Urinary bladder (tissue), 3 donors: ENCODE measurements at regions not wholly inside any gene's neighbourhood (a gene's known extent, or its start where the extent isn't known, plus 50 kb on each side); places are given as distances from the start of the nearest gene placed in this dataset.
A peak's percentile ranks its signal among the peaks of the same experiment; 100 is the strongest.
"Not testable (repeated sequence)": the region's sequence is repeated elsewhere in the genome, so short reads cannot be mapped to it uniquely, and the experiment has no call there.

ENCODE experiments used
- DNase-seq: peaks from one replicate; pipeline ENCODE4 v3.0.0-alpha.2; 2015; ENCODE audit errors: extremely low spot score
- H3K27ac ChIP-seq: one replicate; pipeline ENCODE4 v1.5.1; 2013; ENCODE audit warnings: low read depth, mild to moderate bottlenecking, moderate library complexity
- H3K36me3 ChIP-seq: one replicate; pipeline ENCODE4 v1.6.1; 2013; ENCODE audit warnings: mild to moderate bottlenecking, moderate library complexity; ENCODE audit not compliant: insufficient read depth
- H3K4me1 ChIP-seq: one replicate; pipeline ENCODE4 v1.6.1; 2013; ENCODE audit warnings: mild to moderate bottlenecking, moderate library complexity; ENCODE audit not compliant: insufficient read depth
- H3K4me3 ChIP-seq: one replicate; pipeline ENCODE4 v1.5.1; 2013; ENCODE audit warnings: low read depth, low read length
- WGBS: extraction: QIAGEN DNeasy Blood & Tissue Kit; methylation state at CpG from one replicate; pipeline ENCODE4 v1.1.7; 2013; 5-methylcytosine and 5-hydroxymethylcytosine counted together
- donor health status: healthy with polysubstance abuse.
- donor health status: healthy.

DNA sequence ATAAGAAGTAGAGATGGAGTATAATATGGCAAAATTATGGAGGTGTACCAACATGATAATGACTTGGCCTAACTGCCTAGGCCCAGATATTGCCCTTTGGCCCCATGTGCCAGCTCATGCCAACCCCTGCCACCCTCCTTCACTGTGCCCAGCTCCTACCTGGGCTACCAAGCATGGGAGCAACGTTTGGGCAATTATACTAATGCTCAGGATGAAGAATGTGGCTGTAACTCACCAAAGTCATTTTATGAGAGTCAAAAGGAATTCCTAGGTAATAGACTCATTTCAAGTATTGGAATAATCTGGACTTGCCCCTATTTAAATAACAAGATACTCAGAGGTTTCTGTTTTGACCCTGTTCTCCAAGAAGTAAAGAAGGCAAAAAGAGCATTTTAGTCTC lies 240.2 kb upstream of the IL12A start:
- no peaks in the 10 kb centered on the region for H3K36me3 ChIP-seq
- 40% methylated on average over 1 of the region's 1 CpG for WGBS
- DNase-seq, result no peak
- H3K27ac ChIP-seq, result no peak overlapping the region
- no peak overlapping the region for H3K4me3 ChIP-seq
- H3K4me1 ChIP-seq, result no peaks in the 10 kb centered on the region

GRCh38 chr3:159749406-159749805 lies 239.2 kb upstream of the IL12A start:
- DNase-seq, result no peak
- WGBS, result 85% methylated on average over 4 of the region's 4 CpGs

DNA sequence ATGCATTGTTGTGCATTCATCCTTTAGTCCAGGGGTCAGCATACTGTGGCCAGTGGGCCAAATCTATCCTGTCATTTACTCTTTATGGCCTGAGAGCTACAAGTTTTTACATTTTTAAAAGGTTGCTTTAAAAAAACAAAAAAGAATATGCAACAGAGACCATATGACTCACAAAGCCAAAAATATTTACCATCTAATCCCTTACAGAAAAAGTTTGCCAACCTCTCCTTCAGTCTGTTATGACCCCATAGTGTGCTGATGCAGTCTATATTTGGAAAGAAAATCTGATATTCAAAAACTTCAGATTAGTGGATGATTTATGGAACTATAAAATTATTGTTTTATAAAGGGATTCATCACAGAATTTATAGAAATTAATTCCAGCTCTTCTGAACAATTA lies 237.5 kb upstream of the IL12A start:
- no peaks in the 10 kb centered on the region for H3K36me3 ChIP-seq
- H3K4me1 ChIP-seq, result no peaks in the 10 kb centered on the region
- no peak overlapping the region for H3K27ac ChIP-seq
- H3K4me3 ChIP-seq, result no peak overlapping the region
- DNase-seq, result no peak

More at GRCh38 chr3:159749406-159749805, 239.2 kb upstream of the IL12A start:
- no peaks in the 10 kb centered on the region for H3K36me3 ChIP-seq
- H3K27ac ChIP-seq, result no peak overlapping the region
- no peaks in the 10 kb centered on the region for H3K4me1 ChIP-seq
- no peak overlapping the region for H3K4me3 ChIP-seq

DNA sequence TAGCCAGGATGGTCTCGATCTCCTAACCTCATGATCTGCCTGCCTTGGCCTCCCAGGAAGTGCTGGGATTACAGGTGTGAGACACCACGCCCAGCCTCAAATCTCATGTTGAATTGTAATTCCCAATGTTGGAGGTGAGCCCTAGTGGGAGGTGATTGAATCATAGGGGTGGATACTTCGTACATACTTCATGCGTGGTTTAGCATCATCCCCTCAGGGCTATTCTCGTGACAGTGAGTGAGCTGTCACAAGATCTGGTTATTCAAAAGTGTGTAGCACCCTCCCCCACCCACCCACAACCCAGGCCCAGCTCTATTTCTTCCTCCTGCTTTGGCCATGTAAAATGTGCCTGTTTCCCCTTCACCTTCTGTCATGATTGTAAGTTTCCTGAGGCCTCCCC lies 236.9 kb upstream of the IL12A start:
- Histone ChIP-seq H3K4me1 (no peaks in the 10 kb centered on the region), H3K4me3 (no peak overlapping the region), H3K27ac (no peak overlapping the region), H3K36me3 (no peaks in the 10 kb centered on the region)
- no peak for DNase-seq
- WGBS, result 89% methylated on average over 5 of the region's 5 CpGs

DNA sequence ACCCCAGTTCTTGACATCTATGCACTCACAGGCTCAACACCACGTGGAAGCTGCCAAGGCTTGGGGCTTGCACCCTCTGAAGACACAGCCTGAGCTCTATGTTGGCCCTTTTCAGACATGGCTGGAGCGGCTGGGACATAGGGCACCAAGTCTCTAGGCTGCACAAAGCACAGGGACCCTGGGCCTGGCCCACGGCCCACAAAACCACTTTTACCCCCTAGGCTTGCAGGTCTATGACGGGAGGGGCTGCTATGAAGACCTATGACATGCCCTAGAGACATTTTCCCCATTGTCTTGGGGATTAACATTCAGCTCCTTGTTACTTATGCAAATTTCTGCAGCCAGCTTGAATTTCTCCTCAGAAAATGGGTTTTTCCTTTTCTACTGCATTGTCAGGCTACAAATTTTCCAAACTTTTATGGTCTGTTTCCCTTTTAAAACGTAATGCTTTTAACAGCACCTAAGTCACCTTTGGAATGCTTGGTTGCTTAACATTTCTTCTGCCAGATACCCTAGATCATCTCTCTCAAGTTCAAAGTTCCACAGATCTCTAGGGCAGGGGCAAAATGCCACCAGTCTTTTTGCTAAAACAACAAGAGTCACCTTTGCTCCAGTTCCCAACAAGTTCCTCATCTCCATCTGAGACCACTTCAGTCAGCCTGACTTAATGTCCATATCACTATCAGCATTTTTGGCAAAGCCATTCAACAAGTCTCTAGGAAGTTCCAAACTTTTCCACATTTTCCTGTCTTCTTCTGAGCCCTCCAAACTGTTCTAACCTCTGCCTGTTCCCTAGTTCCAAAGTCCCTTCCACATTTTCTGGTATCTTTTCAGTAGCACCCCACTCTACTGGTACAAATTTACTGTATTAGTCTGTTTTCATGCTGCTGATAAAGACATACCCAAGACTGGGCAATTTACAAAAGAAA lies 232.1 kb upstream of the IL12A start:
- not testable (repeated sequence) for H3K4me1 ChIP-seq, H3K27ac ChIP-seq, DNase-seq, H3K36me3 ChIP-seq, H3K4me3 ChIP-seq
- WGBS, result 89% methylated on average over 5 of the region's 5 CpGs

DNA sequence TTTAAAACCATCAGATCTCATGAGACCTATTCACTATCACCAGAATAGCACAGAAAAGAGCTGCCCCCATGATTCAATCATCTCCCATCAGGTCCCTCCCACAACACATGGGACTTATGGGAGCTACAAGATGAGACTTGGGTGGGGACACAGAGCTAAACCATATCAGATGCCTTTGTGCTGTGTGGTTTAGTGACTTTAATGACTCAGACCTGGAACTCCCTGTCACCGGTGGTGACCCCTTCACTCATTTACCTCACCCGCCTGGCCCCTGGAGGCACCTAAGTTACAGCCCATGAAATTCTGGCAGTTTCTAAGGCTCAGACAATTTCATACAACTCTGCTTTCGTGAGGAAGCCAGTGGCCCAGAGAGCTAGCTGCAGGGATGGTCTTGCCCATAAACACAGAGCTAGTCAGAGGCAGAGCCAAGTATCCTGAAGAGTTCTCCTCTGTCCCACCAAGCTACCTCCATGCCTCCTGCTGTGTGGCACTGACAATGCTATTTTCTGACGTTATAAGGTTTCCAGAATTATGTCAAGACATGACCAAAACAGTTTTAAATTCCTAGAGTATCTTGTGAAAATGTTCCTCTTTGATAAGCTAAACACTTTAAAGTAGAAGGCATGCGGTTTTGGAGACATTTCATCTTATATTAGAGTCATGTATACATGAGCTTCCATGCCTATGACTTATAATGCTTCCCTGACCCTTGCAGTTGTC lies 231.1 kb upstream of the IL12A start:
- DNase-seq, result no peak
- WGBS, result 70% methylated on average over 5 of the region's 5 CpGs
- Histone ChIP-seq H3K4me3 (no peak overlapping the region), H3K27ac (no peak overlapping the region), H3K4me1 (no peaks in the 10 kb centered on the region), H3K36me3 (no peaks in the 10 kb centered on the region)

- no peak for DNase-seq
- H3K27ac ChIP-seq, result no peak overlapping the region
Observed at GRCh38 chr3:159760046-159760445, 228.6 kb upstream of the IL12A start.

GRCh38 chr3:159761369-159761768 lies 227.3 kb upstream of the IL12A start:
- no peaks in the 10 kb centered on the region for H3K36me3 ChIP-seq
- WGBS, result 48% methylated on average over 1 of the region's 1 CpG
- no peak overlapping the region for H3K27ac ChIP-seq
- DNase-seq, result no peak
- no peaks in the 10 kb centered on the region for H3K4me1 ChIP-seq
- H3K4me3 ChIP-seq, result no peak overlapping the region

More at GRCh38 chr3:159760046-159760445, 228.6 kb upstream of the IL12A start:
- Histone ChIP-seq H3K4me3 (no peak overlapping the region), H3K36me3 (no peaks in the 10 kb centered on the region), H3K4me1 (no peaks in the 10 kb centered on the region)

- Histone ChIP-seq H3K36me3 (no peaks in the 10 kb centered on the region), H3K4me3 (no peak overlapping the region)
Observed at GRCh38 chr3:159761848-159762635, 226.6 kb upstream of the IL12A start.

GRCh38 chr3:159763011-159763601 lies 225.5 kb upstream of the IL12A start:
- DNase-seq, result no peak
- peak overlapping the region; percentile 72 for H3K4me3 ChIP-seq
- H3K4me1 ChIP-seq, result no peaks in the 10 kb centered on the region
- no peaks in the 10 kb centered on the region for H3K36me3 ChIP-seq
- 1% methylated on average over 40 of the region's 40 CpGs for WGBS
- peak overlapping the region; percentile 78 for H3K27ac ChIP-seq

More at GRCh38 chr3:159761848-159762635, 226.6 kb upstream of the IL12A start:
- 55% methylated on average over 7 of the region's 7 CpGs for WGBS
- Histone ChIP-seq H3K27ac (no peak overlapping the region), H3K4me1 (no peaks in the 10 kb centered on the region)
- DNase-seq, result no peak

DNA sequence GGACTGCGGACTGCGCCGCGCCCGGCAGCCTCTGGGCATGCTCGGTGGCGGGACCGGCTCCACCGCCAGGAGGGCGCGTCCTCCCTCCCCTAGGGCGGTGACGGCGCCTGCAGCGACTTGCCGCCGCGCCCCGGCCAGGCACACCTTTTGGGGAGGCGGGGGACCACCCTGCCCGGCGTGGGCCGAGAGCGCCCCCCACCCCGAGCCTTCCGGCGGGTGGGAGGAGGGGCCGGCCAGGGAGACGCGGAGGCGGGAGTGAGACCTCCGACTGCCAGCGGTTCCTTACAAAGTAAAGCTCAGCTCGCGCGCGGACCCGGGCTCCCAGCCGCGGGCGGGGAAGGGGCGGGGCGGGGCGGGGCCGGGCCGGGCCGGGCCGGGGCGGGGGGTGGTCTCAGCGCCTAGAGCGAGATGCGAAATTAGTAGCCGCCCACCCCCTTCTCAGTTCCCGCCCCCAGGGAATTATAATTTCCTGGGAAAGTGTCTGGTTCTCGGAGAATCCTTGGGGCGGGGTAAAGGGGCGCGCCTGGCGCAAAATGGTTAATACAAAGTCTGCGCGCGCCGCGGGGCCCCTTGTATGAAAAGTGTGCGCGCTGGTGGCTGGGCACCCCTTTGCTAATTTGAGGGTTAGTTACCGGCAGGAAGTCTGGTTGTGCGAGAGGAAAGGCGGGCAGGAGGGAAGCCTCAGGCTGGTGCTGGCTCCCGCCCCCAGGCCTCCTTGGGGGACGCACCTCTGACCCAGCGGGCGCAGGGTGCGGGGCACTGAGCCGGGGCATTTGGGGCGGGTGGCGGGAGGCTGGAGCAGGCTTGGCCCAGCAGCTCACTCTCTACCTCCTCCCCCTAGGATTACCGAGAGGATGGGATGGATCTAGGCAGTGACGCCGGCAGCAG lies 224.8 kb upstream of the IL12A start:
- WGBS, result under 1% methylated on average over 80 of the region's 80 CpGs
- DNase-seq, result no peak
- peak overlapping the region; percentile 72 for H3K4me3 ChIP-seq
- H3K4me1 ChIP-seq, result no peaks in the 10 kb centered on the region
- H3K36me3 ChIP-seq, result no peaks in the 10 kb centered on the region
- H3K27ac ChIP-seq, result peak overlapping the region; percentile 93

DNA sequence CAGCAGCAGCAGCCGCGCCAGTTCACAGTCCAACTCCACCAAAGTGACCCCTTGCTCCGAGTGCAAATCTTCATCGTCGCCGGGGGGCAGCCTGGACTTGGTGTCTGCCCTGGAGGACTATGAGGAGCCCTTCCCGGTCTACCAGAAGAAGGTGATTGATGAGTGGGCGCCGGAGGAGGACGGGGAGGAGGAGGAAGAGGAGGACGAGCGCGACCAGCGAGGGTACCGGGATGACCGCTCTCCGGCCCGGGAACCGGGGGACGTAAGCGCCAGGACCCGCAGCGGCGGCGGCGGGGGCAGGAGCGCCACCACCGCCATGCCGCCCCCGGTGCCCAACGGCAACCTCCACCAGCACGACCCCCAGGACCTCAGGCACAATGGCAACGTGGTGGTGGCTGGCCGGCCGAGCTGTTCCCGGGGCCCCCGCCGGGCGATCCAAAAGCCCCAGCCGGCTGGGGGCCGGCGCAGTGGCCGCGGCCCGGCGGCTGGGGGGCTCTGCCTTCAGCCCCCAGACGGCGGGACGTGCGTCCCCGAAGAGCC lies 224.1 kb upstream of the IL12A start:
- under 1% methylated on average over 51 of the region's 51 CpGs for WGBS
- H3K27ac ChIP-seq, result peak overlapping the region; percentile 93
- DNase-seq, result no peak
- no peaks in the 10 kb centered on the region for H3K36me3 ChIP-seq
- no peaks in the 10 kb centered on the region for H3K4me1 ChIP-seq
- H3K4me3 ChIP-seq, result peak overlapping the region; percentile 72
